Kidney (tissue), 13 donors: ENCODE measurements at regions not wholly inside any gene's neighbourhood (a gene's known extent, or its start where the extent isn't known, plus 50 kb on each side); places are given as distances from the start of the nearest gene placed in this dataset.

Source experiments
- DNase-seq, 5 donors: peaks; one replicate each; pipeline ENCODE4 v3.0.0-alpha.2; 2013 to 2020
- FAIRE-seq: peaks from 2 replicates; lab custom pipeline; 2012; peaks lifted over from hg19 to GRCh38; lab: Jason Lieb, UNC
- H3K27ac ChIP-seq, 2 donors: one replicate each; pipeline ENCODE4 v1.7.0; 2013; ENCODE audit warnings: low read depth in 2 of 2, low read length in 2 of 2, inconsistent platforms in 1 of 2
- H3K27me3 ChIP-seq: one replicate; pipeline ENCODE4 v1.7.1; 2013; ENCODE audit warnings: low read length, inconsistent platforms; ENCODE audit not compliant: control insufficient read depth, insufficient read depth
- H3K36me3 ChIP-seq, 3 donors: one replicate each; pipeline versions ENCODE4 v1.7.0 to v1.7.1; 2013; ENCODE audit warnings: low read length in 3 of 3, control low read depth in 1 of 3, inconsistent platforms in 1 of 3; ENCODE audit not compliant: insufficient read depth in 3 of 3, control insufficient read depth in 2 of 3
- H3K4me1 ChIP-seq, 3 donors: one replicate each; pipeline versions ENCODE4 v1.7.0 to v1.7.1; 2013; ENCODE audit warnings: low read length in 3 of 3, inconsistent platforms in 1 of 3, low read depth in 1 of 3; ENCODE audit not compliant: control insufficient read depth in 2 of 3, insufficient read depth in 2 of 3
- H3K4me3 ChIP-seq, 3 donors: one replicate each; pipeline versions ENCODE4 v1.7.0 to v1.8.1; 2013; ENCODE audit warnings: low read length in 3 of 3, control low read depth in 1 of 3, inconsistent platforms in 1 of 3
- H3K9ac ChIP-seq, 3 donors: one replicate each; pipeline versions ENCODE4 v1.7.0 to v1.7.1; 2013; ENCODE audit warnings: low read length in 3 of 3, control low read depth in 1 of 3, inconsistent platforms in 1 of 3
- H3K9me3 ChIP-seq, 3 donors: one replicate each; pipeline versions ENCODE4 v1.7.0 to v1.7.1; 2013; ENCODE audit warnings: low read length in 3 of 3, control low read depth in 1 of 3, inconsistent platforms in 1 of 3; ENCODE audit not compliant: control insufficient read depth in 2 of 3, insufficient read depth in 1 of 3
- intact Hi-C: fragments of 100-400 bp; cut with DNase I; formaldehyde crosslinking; loops from one replicate; pipeline ENCODE4 v1.11.1; 2022
- TF ChIP-seq, protein P1 (sequence below): IDR thresholded peaks from 3 replicates; pipeline ENCODE4 v1.5.1; 2012; ENCODE audit warnings: mild to moderate bottlenecking, moderate library complexity, borderline replicate concordance; ENCODE audit not compliant: insufficient read depth; ENCODE audit errors: extremely low read depth
- donor health status: control.
- donor health status: control.
- donor health status: control.
- donor health status: control.
- donor health status: control.
- donor health status: DM: yes; HTN: yes; CAD: no.
- donor health status: Normal renal cell carcinoma (clear cell type).

DNA sequence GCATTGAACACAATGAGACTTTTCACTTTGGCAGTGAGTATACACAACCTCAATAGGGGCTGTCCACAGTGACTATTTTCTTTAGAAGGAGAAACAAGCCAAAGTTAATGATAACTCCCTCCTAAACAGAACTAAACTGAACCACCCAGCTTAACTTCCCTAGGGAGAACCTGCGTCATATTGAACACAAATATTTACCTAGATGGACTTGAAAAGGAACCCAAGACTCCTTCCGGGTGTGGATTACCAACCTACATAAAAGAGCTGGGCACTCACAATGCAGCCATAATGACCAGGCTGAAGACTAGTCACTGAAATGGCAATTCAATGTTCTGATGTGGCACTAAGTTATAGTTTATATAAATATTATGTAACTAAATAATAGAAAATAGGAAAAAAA is 160.6 kb downstream of the IBTK start:
- no peak overlapping the region for H3K27ac ChIP-seq
- intact Hi-C loops, result no loop called here

DNA sequence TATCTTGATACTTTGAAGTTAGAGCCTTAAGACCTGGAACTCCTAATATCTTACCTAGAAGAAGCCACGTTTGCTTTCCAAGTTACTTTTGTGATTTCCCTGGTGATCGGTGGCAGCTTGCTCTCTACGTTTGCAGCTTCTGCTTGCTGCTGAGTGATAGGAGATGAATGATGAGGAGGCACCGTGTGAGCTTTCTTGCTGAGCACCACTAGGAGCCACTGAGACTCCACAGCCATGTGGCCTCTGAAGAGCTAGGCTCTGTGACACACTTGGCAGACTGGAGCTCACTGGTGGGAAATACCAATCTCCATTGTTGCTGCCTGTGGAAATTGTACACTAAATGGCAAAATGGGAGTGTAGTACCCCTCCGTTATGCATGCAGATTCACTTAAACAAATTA is 161.8 kb downstream of the IBTK start:
- no peak overlapping the region for H3K27ac ChIP-seq
- no peak overlapping the region for H3K9ac ChIP-seq
- DNase-seq (no peak), FAIRE-seq (no peak)
- no peaks in the 10 kb centered on the region for H3K9me3 ChIP-seq
- no peaks in the 10 kb centered on the region for H3K4me1 ChIP-seq
- TF ChIP-seq, protein P1, sequence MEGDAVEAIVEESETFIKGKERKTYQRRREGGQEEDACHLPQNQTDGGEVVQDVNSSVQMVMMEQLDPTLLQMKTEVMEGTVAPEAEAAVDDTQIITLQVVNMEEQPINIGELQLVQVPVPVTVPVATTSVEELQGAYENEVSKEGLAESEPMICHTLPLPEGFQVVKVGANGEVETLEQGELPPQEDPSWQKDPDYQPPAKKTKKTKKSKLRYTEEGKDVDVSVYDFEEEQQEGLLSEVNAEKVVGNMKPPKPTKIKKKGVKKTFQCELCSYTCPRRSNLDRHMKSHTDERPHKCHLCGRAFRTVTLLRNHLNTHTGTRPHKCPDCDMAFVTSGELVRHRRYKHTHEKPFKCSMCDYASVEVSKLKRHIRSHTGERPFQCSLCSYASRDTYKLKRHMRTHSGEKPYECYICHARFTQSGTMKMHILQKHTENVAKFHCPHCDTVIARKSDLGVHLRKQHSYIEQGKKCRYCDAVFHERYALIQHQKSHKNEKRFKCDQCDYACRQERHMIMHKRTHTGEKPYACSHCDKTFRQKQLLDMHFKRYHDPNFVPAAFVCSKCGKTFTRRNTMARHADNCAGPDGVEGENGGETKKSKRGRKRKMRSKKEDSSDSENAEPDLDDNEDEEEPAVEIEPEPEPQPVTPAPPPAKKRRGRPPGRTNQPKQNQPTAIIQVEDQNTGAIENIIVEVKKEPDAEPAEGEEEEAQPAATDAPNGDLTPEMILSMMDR, result no peak
- intact Hi-C loops, result no loop called here
- H3K27me3 ChIP-seq, result no peaks in the 10 kb centered on the region
- H3K4me3 ChIP-seq, result no peak overlapping the region
- no peaks in the 10 kb centered on the region for H3K36me3 ChIP-seq

More for the DNA sequence above, 160.6 kb downstream of the IBTK start:
- no peaks in the 10 kb centered on the region for H3K27me3 ChIP-seq
- no peaks in the 10 kb centered on the region for H3K36me3 ChIP-seq
- no peaks in the 10 kb centered on the region for H3K9me3 ChIP-seq
- no peak for DNase-seq
- FAIRE-seq, result no peak
- no peak overlapping the region for H3K9ac ChIP-seq
- H3K4me1 ChIP-seq, result no peaks in the 10 kb centered on the region
- TF ChIP-seq, protein P1, result no peak
- H3K4me3 ChIP-seq, result no peak overlapping the region

DNA sequence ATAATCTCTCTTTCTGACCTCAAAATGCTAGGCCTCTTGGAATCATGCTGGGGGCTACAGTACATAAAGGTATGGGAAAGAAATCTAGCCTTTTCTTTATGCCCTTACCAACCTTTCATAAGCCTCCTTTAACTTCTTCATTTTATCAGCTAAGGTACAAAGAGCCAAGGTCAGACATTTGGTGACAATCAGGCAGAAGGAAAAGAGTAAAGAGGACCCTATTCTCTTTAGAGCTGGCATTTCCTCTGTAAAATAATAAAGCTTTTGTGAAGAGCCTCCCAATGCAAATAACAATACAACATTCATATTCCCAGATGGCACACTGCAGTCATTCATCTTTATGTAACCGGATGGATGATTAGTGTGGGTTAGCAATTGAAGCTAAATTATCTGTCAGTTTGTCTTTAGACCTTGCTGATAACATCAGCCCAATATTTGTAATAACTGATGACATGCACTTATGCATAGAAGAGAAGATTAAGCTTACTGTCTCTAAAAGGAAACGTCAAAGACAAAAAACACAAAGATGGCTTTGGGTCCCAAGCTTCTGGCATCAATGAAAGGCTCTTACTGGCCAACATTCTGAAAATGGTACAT is 163.1 kb downstream of the IBTK start:
- Histone ChIP-seq H3K36me3 (no peaks in the 10 kb centered on the region), H3K4me1 (no peaks in the 10 kb centered on the region), H3K27me3 (no peaks in the 10 kb centered on the region), H3K27ac (no peak overlapping the region), H3K9me3 (no peaks in the 10 kb centered on the region), H3K9ac (no peak overlapping the region), H3K4me3 (no peak overlapping the region)
- DNase-seq, result no peak
- FAIRE-seq, result no peak
- intact Hi-C loops, result no loop called here
- TF ChIP-seq, protein P1, result no peak

DNA sequence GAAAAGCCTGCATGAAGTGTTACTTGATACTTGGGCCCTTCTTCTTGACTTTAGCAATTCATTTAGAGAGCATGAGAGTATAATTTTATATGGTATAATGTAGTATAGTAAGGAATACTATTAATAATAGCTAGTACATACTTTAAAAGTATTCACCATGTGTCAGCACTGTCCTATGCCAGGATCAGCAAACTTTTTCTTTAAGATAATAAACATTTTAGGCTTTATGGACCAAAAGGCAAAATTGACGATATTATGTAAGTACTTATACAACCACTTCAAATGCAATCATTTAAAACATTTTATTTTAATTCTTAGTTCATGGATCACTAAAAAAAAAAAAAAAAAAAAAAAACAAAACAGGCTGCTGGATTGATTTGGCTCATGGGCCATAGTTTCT is 163.9 kb downstream of the IBTK start:
- Histone ChIP-seq H3K27me3 (no peaks in the 10 kb centered on the region), H3K4me3 (no peak overlapping the region), H3K27ac (no peak overlapping the region), H3K9ac (no peak overlapping the region), H3K36me3 (no peaks in the 10 kb centered on the region), H3K4me1 (no peaks in the 10 kb centered on the region), H3K9me3 (no peaks in the 10 kb centered on the region)
- DNase-seq (no peak), FAIRE-seq (no peak)
- intact Hi-C loops, result no loop called here
- TF ChIP-seq, protein P1, result no peak
